AML-193 (cell line): ENCODE measurements at regions not wholly inside any gene's neighbourhood (a gene's known extent, or its start where the extent isn't known, plus 50 kb on each side); places are given as distances from the start of the nearest gene placed in this dataset.
A peak's percentile ranks its signal among the peaks of the same experiment; 100 is the strongest.

Source experiments
- DNase-seq, 2 experiments: peaks; one replicate each; lab custom pipeline; 2025; lab: John Stamatoyannopoulos, UW

- DNase-seq = no peak
These were observed 174.7 kb upstream of the LYZL1 start for GRCh38 chr10:29114141-29114540.

GRCh38 chr10:29117781-29118180 lies 171.1 kb upstream of the LYZL1 start:
- no peak for DNase-seq

- peak in 1 of 2 experiments; percentile 2 for DNase-seq
These were observed 169.5 kb upstream of the LYZL1 start for GRCh38 chr10:29119374-29119773.

- no peak for DNase-seq
These were observed 168.7 kb upstream of the LYZL1 start for GRCh38 chr10:29120216-29120615.

GRCh38 chr10:29124864-29125263 lies 164.0 kb upstream of the LYZL1 start:
- no peak for DNase-seq

GRCh38 chr10:29127037-29127700 lies 161.7 kb upstream of the LYZL1 start:
- no peak for DNase-seq

- no peak for DNase-seq
These were observed 161.1 kb upstream of the LYZL1 start for GRCh38 chr10:29127731-29128130.

GRCh38 chr10:29130190-29130673 lies 158.6 kb upstream of the LYZL1 start:
- DNase-seq = peak in 1 of 2 experiments; percentile 1

GRCh38 chr10:29131952-29132547 lies 156.8 kb upstream of the LYZL1 start:
- DNase-seq = no peak

- no peak for DNase-seq
These were observed 156.2 kb upstream of the LYZL1 start for GRCh38 chr10:29132551-29133111.

- no peak for DNase-seq
These were observed 153.5 kb upstream of the LYZL1 start for GRCh38 chr10:29135337-29135736.

- no peak for DNase-seq
These were observed 152.5 kb upstream of the LYZL1 start for GRCh38 chr10:29136411-29136810.

- DNase-seq = no peak
These were observed 148.7 kb upstream of the LYZL1 start for GRCh38 chr10:29140151-29140550.

- no peak for DNase-seq
These were observed 147.9 kb upstream of the LYZL1 start for GRCh38 chr10:29140991-29141390.

GRCh38 chr10:29141761-29142160 lies 147.1 kb upstream of the LYZL1 start:
- DNase-seq = no peak

GRCh38 chr10:29142516-29143314 lies 146.2 kb upstream of the LYZL1 start:
- DNase-seq = no peak

- DNase-seq = no peak
These were observed 144.7 kb upstream of the LYZL1 start for GRCh38 chr10:29144126-29144525.

- DNase-seq = no peak
These were observed 142.4 kb upstream of the LYZL1 start for GRCh38 chr10:29146311-29147100.

- no peak for DNase-seq
These were observed 138.9 kb upstream of the LYZL1 start for GRCh38 chr10:29150010-29150409.

- no peak for DNase-seq
These were observed 137.9 kb upstream of the LYZL1 start for GRCh38 chr10:29151005-29151404.

- no peak for DNase-seq
These were observed 131.5 kb upstream of the LYZL1 start for GRCh38 chr10:29157321-29157720.

GRCh38 chr10:29158066-29158465 lies 130.8 kb upstream of the LYZL1 start:
- no peak for DNase-seq
